Neural progenitor cell (in vitro differentiated cells): ENCODE measurements at regions not wholly inside any gene's neighbourhood (a gene's known extent, or its start where the extent isn't known, plus 50 kb on each side); places are given as distances from the start of the nearest gene placed in this dataset.
A peak's percentile ranks its signal among the peaks of the same experiment; 100 is the strongest.
"Not testable (repeated sequence)": the region's sequence is repeated elsewhere in the genome, so short reads cannot be mapped to it uniquely, and the experiment has no call there.

Experiments used
- DNase-seq: peaks from one replicate; pipeline ENCODE4 v3.0.0-alpha.2; 2016; ENCODE audit warnings: low spot score
- H2AFZ ChIP-seq: fragments of 200-600 bp; sonication (generic); replicated peaks from 2 replicates; pipeline ENCODE4 v1.6.1; 2016; ENCODE audit warnings: antibody characterized with exemption
- H3F3A ChIP-seq: fragments of 200-600 bp; sonication (generic); 2 replicates; pipeline ENCODE4 v1.6.1; 2016; ENCODE audit warnings: antibody characterized with exemption, low read depth
- H3K27ac ChIP-seq: fragments of 200-600 bp; sonication (generic); 2 replicates; pipeline ENCODE4 v1.5.1; 2016; ENCODE audit warnings: mild to moderate bottlenecking
- H3K27me3 ChIP-seq: fragments of 200-600 bp; sonication (generic); 2 replicates; pipeline ENCODE4 v1.6.1; 2016; ENCODE audit warnings: mild to moderate bottlenecking, moderate library complexity
- H3K36me3 ChIP-seq: fragments of 200-600 bp; sonication (generic); 2 replicates; pipeline ENCODE4 v1.5.1; 2016
- H3K4me1 ChIP-seq: fragments of 200-600 bp; sonication (generic); 2 replicates; pipeline ENCODE4 v1.6.1; 2016; ENCODE audit warnings: mixed run types
- H3K4me2 ChIP-seq: fragments of 200-600 bp; sonication (generic); 2 replicates; pipeline ENCODE4 v1.6.1; 2016
- H3K4me3 ChIP-seq: fragments of 200-600 bp; sonication (generic); 2 replicates; pipeline ENCODE4 v1.5.1; 2016
- H3K79me2 ChIP-seq: fragments of 200-600 bp; sonication (generic); 2 replicates; pipeline ENCODE4 v1.6.1; 2016; ENCODE audit warnings: low read depth
- H3K9ac ChIP-seq: fragments of 200-600 bp; sonication (generic); 2 replicates; pipeline ENCODE4 v1.6.1; 2016
- H3K9me3 ChIP-seq: fragments of 200-600 bp; sonication (generic); 2 replicates; pipeline ENCODE4 v1.5.1; 2016; ENCODE audit warnings: low read depth
- H4K20me1 ChIP-seq: fragments of 200-600 bp; sonication (generic); 2 replicates; pipeline ENCODE4 v1.6.1; 2016; ENCODE audit warnings: low read depth
- H3K27ac Mint-ChIP-seq: 3 replicates; pipeline ENCODE4 v1.8.0; 2021; ENCODE audit warnings: mixed read lengths
- H3K27me3 Mint-ChIP-seq: 2 replicates; pipeline ENCODE4 v1.8.0; 2022; ENCODE audit warnings: low read depth, mild to moderate bottlenecking, inconsistent platforms, moderate library complexity, mixed read lengths; ENCODE audit not compliant: insufficient read depth
- H3K36me3 Mint-ChIP-seq: 3 replicates; pipeline ENCODE4 v1.8.0; 2021; ENCODE audit warnings: mixed read lengths
- H3K4me1 Mint-ChIP-seq: 3 replicates; pipeline ENCODE4 v1.8.0; 2021; ENCODE audit warnings: mixed read lengths
- H3K4me3 Mint-ChIP-seq: 3 replicates; pipeline ENCODE4 v1.8.0; 2021; ENCODE audit warnings: mild to moderate bottlenecking, moderate library complexity, mixed read lengths
- H3K9me3 Mint-ChIP-seq: 3 replicates; pipeline ENCODE4 v1.8.0; 2020; ENCODE audit warnings: mixed read lengths
- EZH2 ChIP-seq: fragments of 200-600 bp; sonication (generic); IDR thresholded peaks from 2 replicates; pipeline ENCODE4 v1.6.1; 2017; ENCODE audit warnings: antibody characterized with exemption, mild to moderate bottlenecking, moderate library complexity
- EZH2phosphoT487 ChIP-seq: fragments of 200-600 bp; sonication (generic); IDR thresholded peaks from 2 replicates; pipeline ENCODE4 v1.6.1; 2017; ENCODE audit warnings: antibody characterized with exemption
- TF ChIP-seq, protein P1 (sequence below): fragments of 200-600 bp; sonication (generic); IDR thresholded peaks from 2 replicates; pipeline ENCODE4 v1.5.1; 2017; ENCODE audit warnings: antibody characterized with exemption, mild to moderate bottlenecking

DNA sequence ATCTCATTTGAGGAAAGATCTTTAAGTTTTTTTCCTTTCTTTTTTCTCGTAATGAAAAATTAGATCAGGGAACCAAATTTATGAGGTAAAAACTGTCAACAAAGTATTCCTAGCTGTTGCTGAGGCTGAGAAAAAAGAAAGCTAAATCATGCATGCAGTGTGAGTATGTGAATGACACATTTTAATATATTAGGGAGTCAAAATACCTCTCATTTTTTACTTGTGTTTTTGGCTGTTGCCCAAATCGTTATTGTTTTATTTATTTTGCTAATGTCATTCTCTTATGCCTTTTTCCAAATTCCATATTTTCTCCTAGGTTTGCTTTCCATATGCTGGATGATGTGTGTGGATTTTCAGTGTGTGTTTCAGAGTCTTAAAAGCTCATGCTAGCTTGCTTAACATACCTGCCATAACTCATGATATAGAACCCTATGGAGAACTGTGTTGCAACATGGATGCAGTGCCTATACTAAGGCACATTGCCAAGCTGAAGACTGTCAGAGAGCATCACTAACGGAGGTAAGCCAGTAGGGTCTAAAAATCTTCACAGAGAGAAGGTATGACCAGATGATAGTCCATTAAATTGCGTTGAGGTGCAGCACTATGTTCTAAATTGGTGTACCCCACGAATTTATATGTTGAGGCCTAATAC lies 629.5 kb upstream of the KCNMB2 start:
- peaks cover 2% of the 10 kb centered on the region for H3K27me3 Mint-ChIP-seq

GRCh38 chr3:177909530-177909929 lies 626.7 kb upstream of the KCNMB2 start:
- H3K4me3 ChIP-seq, H3K27me3 Mint-ChIP-seq, H3K27me3 ChIP-seq, H3K79me2 ChIP-seq, H3K4me2 ChIP-seq, H3K27ac Mint-ChIP-seq, H3K27ac ChIP-seq, H2AFZ ChIP-seq, H3K36me3 Mint-ChIP-seq, DNase-seq, H3K36me3 ChIP-seq, H3K4me3 Mint-ChIP-seq, H3K9ac ChIP-seq, H3K9me3 ChIP-seq, H3F3A ChIP-seq, H4K20me1 ChIP-seq: not testable (repeated sequence)
- Mint-ChIP-seq H3K9me3 (peaks cover 23% of the 10 kb centered on the region), H3K4me1 (peaks cover 22% of the 10 kb centered on the region)
- peaks cover 20% of the 10 kb centered on the region for H3K4me1 ChIP-seq

More for the DNA sequence above, 629.5 kb upstream of the KCNMB2 start:
- DNase-seq = no peak
- H3K4me3 ChIP-seq = no peak overlapping the region
- no peaks in the 10 kb centered on the region for H3K36me3 ChIP-seq
- no peaks in the 10 kb centered on the region for H3K36me3 Mint-ChIP-seq
- peaks cover 30% of the 10 kb centered on the region for H3K4me1 Mint-ChIP-seq
- H2AFZ ChIP-seq = peak overlapping the region; percentile 92
- peaks cover 20% of the 10 kb centered on the region for H3K4me1 ChIP-seq
- peak overlapping the region; percentile 90 for H3K27ac Mint-ChIP-seq
- H3K9me3 Mint-ChIP-seq = peaks cover 6% of the 10 kb centered on the region
- no peak overlapping the region for H3K4me3 Mint-ChIP-seq
- H3K4me2 ChIP-seq = peak overlapping the region; percentile 44
- TF ChIP-seq, protein P1, sequence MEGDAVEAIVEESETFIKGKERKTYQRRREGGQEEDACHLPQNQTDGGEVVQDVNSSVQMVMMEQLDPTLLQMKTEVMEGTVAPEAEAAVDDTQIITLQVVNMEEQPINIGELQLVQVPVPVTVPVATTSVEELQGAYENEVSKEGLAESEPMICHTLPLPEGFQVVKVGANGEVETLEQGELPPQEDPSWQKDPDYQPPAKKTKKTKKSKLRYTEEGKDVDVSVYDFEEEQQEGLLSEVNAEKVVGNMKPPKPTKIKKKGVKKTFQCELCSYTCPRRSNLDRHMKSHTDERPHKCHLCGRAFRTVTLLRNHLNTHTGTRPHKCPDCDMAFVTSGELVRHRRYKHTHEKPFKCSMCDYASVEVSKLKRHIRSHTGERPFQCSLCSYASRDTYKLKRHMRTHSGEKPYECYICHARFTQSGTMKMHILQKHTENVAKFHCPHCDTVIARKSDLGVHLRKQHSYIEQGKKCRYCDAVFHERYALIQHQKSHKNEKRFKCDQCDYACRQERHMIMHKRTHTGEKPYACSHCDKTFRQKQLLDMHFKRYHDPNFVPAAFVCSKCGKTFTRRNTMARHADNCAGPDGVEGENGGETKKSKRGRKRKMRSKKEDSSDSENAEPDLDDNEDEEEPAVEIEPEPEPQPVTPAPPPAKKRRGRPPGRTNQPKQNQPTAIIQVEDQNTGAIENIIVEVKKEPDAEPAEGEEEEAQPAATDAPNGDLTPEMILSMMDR = no peak
- H3K9ac ChIP-seq = no peak overlapping the region
- H3K27ac ChIP-seq = no peak overlapping the region
- H3K79me2 ChIP-seq = no peaks in the 10 kb centered on the region
- no peaks in the 10 kb centered on the region for H4K20me1 ChIP-seq
- H3K9me3 ChIP-seq = no peaks in the 10 kb centered on the region
- H3K27me3 ChIP-seq = no peaks in the 10 kb centered on the region
- peaks cover 10% of the 10 kb centered on the region for H3F3A ChIP-seq

DNA sequence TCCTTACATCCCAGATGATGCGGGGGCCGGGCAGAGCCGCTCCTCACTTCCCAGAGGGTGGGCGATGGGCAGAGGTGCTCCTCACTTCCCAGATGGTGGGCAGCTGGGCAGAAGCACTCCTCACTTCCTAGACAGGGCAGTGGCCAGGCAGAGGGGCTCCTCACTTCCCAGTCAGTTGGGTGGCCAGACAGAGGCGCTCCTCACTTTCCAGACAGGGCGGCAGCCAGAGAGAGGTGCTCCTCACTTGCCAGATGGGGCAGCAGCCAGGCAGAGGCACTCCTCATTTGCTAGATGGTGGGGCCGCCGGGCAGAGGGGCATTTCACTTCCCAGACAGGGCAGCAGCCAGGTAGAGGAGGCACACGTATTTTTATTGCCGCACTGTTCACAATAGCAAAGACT lies 622.0 kb upstream of the KCNMB2 start:
- H3K4me3 Mint-ChIP-seq = no peak overlapping the region
- Histone ChIP-seq H3K4me1 (peaks cover 7% of the 10 kb centered on the region), H3K27me3 (no peaks in the 10 kb centered on the region), H3K4me3 (no peak overlapping the region), H3K9ac (no peak overlapping the region), H3K27ac (no peak overlapping the region), H3F3A (no peaks in the 10 kb centered on the region), H4K20me1 (no peaks in the 10 kb centered on the region), H3K36me3 (no peaks in the 10 kb centered on the region), H3K4me2 (no peak overlapping the region), H2AFZ (no peak overlapping the region), H3K9me3 (no peaks in the 10 kb centered on the region), H3K79me2 (no peaks in the 10 kb centered on the region)
- no peak for TF ChIP-seq EZH2
- no peak for TF ChIP-seq EZH2phosphoT487
- TF ChIP-seq, protein P1 = no peak
- peaks cover 2% of the 10 kb centered on the region for H3K36me3 Mint-ChIP-seq
- no peak for DNase-seq
- H3K9me3 Mint-ChIP-seq = peaks cover 27% of the 10 kb centered on the region
- peaks cover 10% of the 10 kb centered on the region for H3K27me3 Mint-ChIP-seq
- peaks cover 5% of the 10 kb centered on the region for H3K4me1 Mint-ChIP-seq
- H3K27ac Mint-ChIP-seq = no peak overlapping the region

GRCh38 chr3:177916461-177916860 lies 619.8 kb upstream of the KCNMB2 start:
- Mint-ChIP-seq H3K9me3 (peaks cover 21% of the 10 kb centered on the region), H3K4me3 (no peak overlapping the region), H3K27ac (no peak overlapping the region), H3K27me3 (peaks cover 9% of the 10 kb centered on the region), H3K36me3 (peaks cover 2% of the 10 kb centered on the region), H3K4me1 (peaks cover 5% of the 10 kb centered on the region)
- Histone ChIP-seq H3K4me2 (no peak overlapping the region), H3K4me1 (peaks cover 11% of the 10 kb centered on the region), H3K79me2 (no peaks in the 10 kb centered on the region), H3F3A (no peaks in the 10 kb centered on the region), H4K20me1 (no peaks in the 10 kb centered on the region), H2AFZ (no peak overlapping the region), H3K9ac (no peak overlapping the region), H3K27ac (no peak overlapping the region), H3K9me3 (no peaks in the 10 kb centered on the region), H3K27me3 (no peaks in the 10 kb centered on the region), H3K36me3 (no peaks in the 10 kb centered on the region), H3K4me3 (no peak overlapping the region)
- no peak for TF ChIP-seq EZH2phosphoT487
- TF ChIP-seq, protein P1 = no peak
- no peak for TF ChIP-seq EZH2
- no peak for DNase-seq
